Ascending aorta (tissue), 2 donors: ENCODE measurements at regions not wholly inside any gene's neighbourhood (a gene's known extent, or its start where the extent isn't known, plus 50 kb on each side); places are given as distances from the start of the nearest gene placed in this dataset.
"Not testable (repeated sequence)": the region's sequence is repeated elsewhere in the genome, so short reads cannot be mapped to it uniquely, and the experiment has no call there.

ENCODE experiments used
- DNase-seq, 2 donors: peaks; one replicate each; pipeline ENCODE4 v3.0.0-alpha.2; 2019; ENCODE audit warnings: low spot score in 2 of 2
- H3K27ac ChIP-seq, 2 donors: fragments of 200-600 bp; sonication (generic); one replicate each; pipeline ENCODE4 v1.5.1; 2016 to 2017; ENCODE audit warnings: mild to moderate bottlenecking in 1 of 2
- H3K27me3 ChIP-seq: fragments of 200-600 bp; sonication (generic); one replicate; pipeline ENCODE4 v1.5.1; 2017
- H3K36me3 ChIP-seq, 2 donors: fragments of 200-600 bp; sonication (generic); one replicate each; pipeline ENCODE4 v1.5.1; 2016
- H3K4me1 ChIP-seq, 2 donors: fragments of 200-600 bp; sonication (generic); one replicate each; pipeline ENCODE4 v1.5.1; 2016 to 2017; ENCODE audit warnings: mild to moderate bottlenecking in 1 of 2
- H3K4me3 ChIP-seq, 2 donors: fragments of 200-600 bp; sonication (generic); one replicate each; pipeline ENCODE4 v1.5.1; 2016 to 2017; ENCODE audit warnings: mild to moderate bottlenecking in 1 of 2
- H3K9me3 ChIP-seq, 2 donors: fragments of 200-600 bp; sonication (generic); one replicate each; pipeline ENCODE4 v1.5.1; 2016
- intact Hi-C: fragments of 100-400 bp; cut with DNase I; formaldehyde crosslinking; loops from one replicate; pipeline ENCODE4 v1.15.1; 2023
- TF ChIP-seq, protein P1 (sequence below), 3 experiments: fragments of 200-600 bp in 2 of 3; fragments of 450-650 bp in 1 of 3; sonication (generic) in 2 of 3; IDR thresholded peaks; one replicate each; pipeline ENCODE4 v1.5.1; 2016 to 2019; ENCODE audit warnings: antibody characterized with exemption in 3 of 3, mild to moderate bottlenecking in 1 of 3, moderate library complexity in 1 of 3

DNA sequence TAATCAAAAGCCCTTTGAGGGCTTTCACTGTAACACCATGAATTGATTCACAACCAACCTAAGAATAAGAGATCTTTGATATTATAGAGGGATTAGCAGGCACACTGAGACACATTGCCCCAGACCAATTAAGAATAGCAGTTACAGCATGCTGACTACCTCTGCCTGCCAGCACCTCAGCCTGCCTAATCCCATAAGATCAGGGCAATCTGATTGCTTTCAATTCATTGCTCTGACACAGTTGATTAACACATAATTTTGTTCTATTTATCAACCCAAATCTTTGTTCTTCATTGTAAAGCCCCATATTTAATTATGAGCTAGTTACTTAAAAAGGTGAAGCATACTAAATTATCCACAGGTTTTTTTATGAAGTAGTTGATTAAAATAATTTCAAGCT lies 548.8 kb upstream of the ZP4 start:
- Histone ChIP-seq H3K36me3 (no peaks in the 10 kb centered on the region), H3K27me3 (no peaks in the 10 kb centered on the region), H3K27ac (no peak overlapping the region), H3K4me3 (no peak overlapping the region), H3K9me3 (no peaks in the 10 kb centered on the region), H3K4me1 (no peaks in the 10 kb centered on the region)
- TF ChIP-seq, protein P1, sequence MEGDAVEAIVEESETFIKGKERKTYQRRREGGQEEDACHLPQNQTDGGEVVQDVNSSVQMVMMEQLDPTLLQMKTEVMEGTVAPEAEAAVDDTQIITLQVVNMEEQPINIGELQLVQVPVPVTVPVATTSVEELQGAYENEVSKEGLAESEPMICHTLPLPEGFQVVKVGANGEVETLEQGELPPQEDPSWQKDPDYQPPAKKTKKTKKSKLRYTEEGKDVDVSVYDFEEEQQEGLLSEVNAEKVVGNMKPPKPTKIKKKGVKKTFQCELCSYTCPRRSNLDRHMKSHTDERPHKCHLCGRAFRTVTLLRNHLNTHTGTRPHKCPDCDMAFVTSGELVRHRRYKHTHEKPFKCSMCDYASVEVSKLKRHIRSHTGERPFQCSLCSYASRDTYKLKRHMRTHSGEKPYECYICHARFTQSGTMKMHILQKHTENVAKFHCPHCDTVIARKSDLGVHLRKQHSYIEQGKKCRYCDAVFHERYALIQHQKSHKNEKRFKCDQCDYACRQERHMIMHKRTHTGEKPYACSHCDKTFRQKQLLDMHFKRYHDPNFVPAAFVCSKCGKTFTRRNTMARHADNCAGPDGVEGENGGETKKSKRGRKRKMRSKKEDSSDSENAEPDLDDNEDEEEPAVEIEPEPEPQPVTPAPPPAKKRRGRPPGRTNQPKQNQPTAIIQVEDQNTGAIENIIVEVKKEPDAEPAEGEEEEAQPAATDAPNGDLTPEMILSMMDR (IDR thresholded peaks at IDR 0.05), result no peak
- intact Hi-C loops, result no loop called here
- no peak for DNase-seq

DNA sequence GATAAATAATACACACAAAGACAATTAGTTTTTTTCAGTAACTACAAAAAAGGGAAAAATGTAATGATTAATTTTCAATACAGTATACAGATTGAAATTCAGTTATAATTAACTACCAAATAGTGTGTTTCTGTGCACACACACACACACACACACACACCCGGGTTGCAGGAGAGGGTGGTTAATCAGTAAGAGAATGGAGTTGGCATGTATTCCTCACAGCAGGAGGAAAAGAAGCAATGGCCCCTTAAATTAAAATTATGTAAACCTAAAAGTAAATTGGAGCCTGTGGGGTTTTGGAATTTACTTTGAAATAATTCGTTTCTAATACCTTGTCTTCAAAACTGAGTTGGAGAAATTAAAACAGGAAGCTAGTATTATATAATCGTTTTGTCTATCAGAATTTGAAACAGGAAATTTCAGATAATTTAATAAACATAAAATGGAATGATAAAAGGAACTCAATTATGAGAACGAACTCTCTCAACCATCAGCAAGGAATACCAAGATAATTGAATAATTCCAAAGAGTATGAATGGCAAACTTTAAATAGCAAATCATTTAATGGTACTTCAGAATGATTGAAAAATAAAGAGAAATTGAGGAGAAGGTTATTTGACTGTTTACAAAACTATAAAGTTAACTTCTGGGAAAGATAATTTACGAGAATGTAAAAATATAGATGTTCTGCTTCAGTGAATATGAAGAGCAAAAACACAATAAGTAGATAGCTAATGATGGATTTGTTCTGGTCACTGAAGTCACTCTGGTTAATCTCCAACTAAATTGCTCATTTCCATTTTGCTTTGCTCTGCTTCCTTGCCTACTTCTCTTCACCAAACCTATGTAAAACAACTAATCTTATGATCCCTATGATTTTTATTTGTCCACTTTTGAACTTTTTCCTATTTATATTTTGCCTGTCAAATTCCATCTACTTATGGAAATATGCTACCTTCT lies 547.9 kb upstream of the ZP4 start:
- Histone ChIP-seq H3K4me1 (no peaks in the 10 kb centered on the region), H3K27ac (no peak overlapping the region), H3K9me3 (no peaks in the 10 kb centered on the region), H3K36me3 (no peaks in the 10 kb centered on the region), H3K4me3 (no peak overlapping the region), H3K27me3 (no peaks in the 10 kb centered on the region)
- intact Hi-C loops, result no loop called here
- TF ChIP-seq, protein P1 (IDR thresholded peaks at IDR 0.05), result no peak
- no peak for DNase-seq

DNA sequence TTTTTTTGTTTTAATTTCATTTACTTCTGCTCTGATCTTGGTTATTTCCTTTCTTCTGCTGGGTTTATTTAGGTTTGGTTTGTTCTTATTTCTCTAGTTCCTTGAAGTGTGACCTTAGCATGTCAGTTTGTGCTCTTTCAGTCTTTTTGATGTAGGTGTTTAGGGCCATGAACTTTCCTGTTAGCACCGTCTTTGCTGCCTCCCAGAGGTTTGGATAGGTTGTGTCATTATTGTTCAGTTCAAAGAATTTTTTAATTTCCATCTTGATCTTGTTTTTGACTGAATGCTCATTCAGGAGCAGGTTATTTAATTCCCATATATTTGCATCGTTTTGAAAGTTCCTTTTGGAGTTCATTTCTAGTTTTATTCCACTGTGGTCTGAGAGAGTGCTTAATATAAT lies 539.0 kb upstream of the ZP4 start:
- H3K4me1 ChIP-seq, H3K4me3 ChIP-seq, H3K27me3 ChIP-seq, intact Hi-C loops, H3K9me3 ChIP-seq, H3K27ac ChIP-seq, DNase-seq, H3K36me3 ChIP-seq: not testable (repeated sequence)

DNA sequence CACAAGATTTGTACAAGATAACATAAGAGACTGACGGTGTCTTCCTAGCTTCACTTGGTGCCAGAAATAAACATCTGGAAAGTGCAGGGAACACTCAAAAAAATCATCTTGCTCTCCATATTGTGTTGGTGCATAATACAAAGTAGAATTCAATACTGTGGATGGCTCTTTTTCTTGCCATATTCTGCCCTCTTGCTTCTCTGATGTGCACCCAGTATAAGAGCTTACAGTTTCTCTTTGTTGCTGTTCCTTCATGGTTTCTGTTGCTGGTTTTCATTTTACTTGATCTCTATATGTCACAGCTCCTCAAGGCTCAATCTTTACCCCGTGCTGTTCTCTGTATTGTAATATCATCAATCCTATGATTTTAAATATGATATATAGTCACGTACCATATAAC lies 528.5 kb upstream of the ZP4 start:
- intact Hi-C loops, result no loop called here
- Histone ChIP-seq H3K4me1 (no peaks in the 10 kb centered on the region), H3K27me3 (no peaks in the 10 kb centered on the region), H3K27ac (no peak overlapping the region), H3K36me3 (no peaks in the 10 kb centered on the region), H3K9me3 (no peaks in the 10 kb centered on the region), H3K4me3 (no peak overlapping the region)
- TF ChIP-seq, protein P1 (IDR thresholded peaks at IDR 0.05), result no peak
- DNase-seq, result no peak

DNA sequence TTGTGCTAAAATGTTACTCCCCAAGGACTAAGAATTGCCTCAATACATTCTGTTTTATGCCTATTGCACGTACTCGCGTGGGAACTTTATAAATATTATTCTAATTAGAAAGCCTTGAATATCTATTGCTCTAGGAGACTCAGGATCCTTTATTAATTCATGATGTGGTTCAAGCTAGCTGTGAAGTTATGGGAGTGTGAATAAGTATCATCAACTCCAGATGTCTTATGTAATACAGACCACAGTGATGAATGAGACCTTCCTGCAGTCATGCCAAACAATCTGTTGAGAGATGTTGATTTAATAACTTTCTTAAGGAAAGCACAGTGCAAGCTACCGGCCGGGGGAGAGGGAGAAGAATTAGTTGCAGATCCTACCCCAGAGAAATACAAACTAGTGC lies 519.2 kb upstream of the ZP4 start:
- DNase-seq, result no peak
- no peaks in the 10 kb centered on the region for H3K9me3 ChIP-seq
- H3K27ac ChIP-seq, result no peak overlapping the region
- no peaks in the 10 kb centered on the region for H3K36me3 ChIP-seq
- no peaks in the 10 kb centered on the region for H3K4me1 ChIP-seq
- TF ChIP-seq, protein P1 (IDR thresholded peaks at IDR 0.05), result no peak
- intact Hi-C loops, result no loop called here
- no peak overlapping the region for H3K4me3 ChIP-seq
- H3K27me3 ChIP-seq, result no peaks in the 10 kb centered on the region

DNA sequence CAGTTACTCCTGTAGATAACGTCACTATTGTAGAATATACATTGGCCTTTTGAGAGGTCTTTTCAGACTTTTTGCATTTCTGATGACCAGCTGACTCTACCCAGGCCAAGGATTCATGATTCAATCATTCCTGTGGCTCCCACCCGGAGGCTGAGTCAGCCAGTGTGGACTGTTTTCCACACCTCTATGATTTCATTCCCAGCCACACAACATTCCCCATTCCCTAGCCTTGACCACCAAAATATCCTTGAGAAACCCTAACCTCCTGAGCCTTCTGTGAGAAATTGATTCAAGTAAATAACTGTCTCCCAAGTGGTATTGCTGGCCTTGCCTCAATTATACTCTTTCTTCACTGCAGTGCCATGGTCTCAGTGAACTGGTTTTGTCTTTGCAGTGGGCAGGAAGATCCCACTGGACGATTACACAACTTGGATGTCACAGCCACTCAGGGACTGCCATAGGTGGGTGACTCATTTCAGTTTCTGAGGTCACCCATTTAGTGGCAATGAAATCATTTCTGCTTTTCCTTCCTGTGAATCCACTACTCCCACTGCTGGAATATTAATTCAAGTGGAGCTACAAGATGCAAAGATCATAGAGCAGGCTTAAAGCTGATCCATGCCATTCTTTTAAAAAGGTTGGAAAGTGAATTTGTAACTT lies 518.6 kb upstream of the ZP4 start:
- Histone ChIP-seq H3K4me1 (no peaks in the 10 kb centered on the region), H3K36me3 (no peaks in the 10 kb centered on the region), H3K4me3 (no peak overlapping the region), H3K9me3 (no peaks in the 10 kb centered on the region), H3K27ac (no peak overlapping the region), H3K27me3 (no peaks in the 10 kb centered on the region)
- intact Hi-C loops, result no loop called here
- TF ChIP-seq, protein P1 (IDR thresholded peaks at IDR 0.05), result no peak
- DNase-seq, result no peak
